Omental fat pad (tissue), 3 donors: ENCODE measurements at regions not wholly inside any gene's neighbourhood (a gene's known extent, or its start where the extent isn't known, plus 50 kb on each side); places are given as distances from the start of the nearest gene placed in this dataset.
"Not testable (repeated sequence)": the region's sequence is repeated elsewhere in the genome, so short reads cannot be mapped to it uniquely, and the experiment has no call there.

ENCODE experiments used
- ATAC-seq: fragments of 150-250 bp; one replicate; pipeline ENCODE4 v1.9.1; 2016; ENCODE audit warnings: mild to moderate bottlenecking, moderate library complexity; ENCODE audit not compliant: low FRiP score
- DNase-seq: peaks from one replicate; pipeline ENCODE4 v3.0.0-alpha.2; 2019; ENCODE audit warnings: low spot score
- TF ChIP-seq, protein P1 (sequence below), 3 donors: fragments of 450-650 bp; IDR thresholded peaks; one replicate each; pipeline ENCODE4 v1.5.1; 2016 to 2017; ENCODE audit warnings: antibody characterized with exemption in 3 of 3, mild to moderate bottlenecking in 3 of 3, moderate library complexity in 2 of 3

DNA sequence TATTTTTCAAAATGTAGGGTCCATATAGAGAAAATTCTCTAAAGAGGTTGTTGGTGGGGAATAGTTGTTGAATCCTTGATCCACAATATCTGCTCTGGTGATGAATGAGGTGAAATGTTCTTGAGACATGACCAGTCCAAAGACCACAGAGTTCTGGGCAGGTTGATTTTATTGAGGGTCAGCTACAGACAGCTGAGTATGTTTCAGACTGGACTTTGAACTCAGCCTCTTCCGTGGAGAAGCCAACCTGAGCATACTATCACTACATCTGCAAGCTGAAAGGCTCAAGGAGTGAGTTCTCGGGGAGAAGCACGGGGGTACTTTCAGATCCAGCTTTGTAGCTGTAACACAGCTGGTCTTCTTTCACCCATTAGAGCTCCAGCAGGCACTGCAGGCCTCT, 168.4 kb upstream of the NPY2R start:
- no peak for ATAC-seq
- TF ChIP-seq, protein P1, sequence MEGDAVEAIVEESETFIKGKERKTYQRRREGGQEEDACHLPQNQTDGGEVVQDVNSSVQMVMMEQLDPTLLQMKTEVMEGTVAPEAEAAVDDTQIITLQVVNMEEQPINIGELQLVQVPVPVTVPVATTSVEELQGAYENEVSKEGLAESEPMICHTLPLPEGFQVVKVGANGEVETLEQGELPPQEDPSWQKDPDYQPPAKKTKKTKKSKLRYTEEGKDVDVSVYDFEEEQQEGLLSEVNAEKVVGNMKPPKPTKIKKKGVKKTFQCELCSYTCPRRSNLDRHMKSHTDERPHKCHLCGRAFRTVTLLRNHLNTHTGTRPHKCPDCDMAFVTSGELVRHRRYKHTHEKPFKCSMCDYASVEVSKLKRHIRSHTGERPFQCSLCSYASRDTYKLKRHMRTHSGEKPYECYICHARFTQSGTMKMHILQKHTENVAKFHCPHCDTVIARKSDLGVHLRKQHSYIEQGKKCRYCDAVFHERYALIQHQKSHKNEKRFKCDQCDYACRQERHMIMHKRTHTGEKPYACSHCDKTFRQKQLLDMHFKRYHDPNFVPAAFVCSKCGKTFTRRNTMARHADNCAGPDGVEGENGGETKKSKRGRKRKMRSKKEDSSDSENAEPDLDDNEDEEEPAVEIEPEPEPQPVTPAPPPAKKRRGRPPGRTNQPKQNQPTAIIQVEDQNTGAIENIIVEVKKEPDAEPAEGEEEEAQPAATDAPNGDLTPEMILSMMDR (IDR thresholded peaks at IDR 0.05): no peak
- no peak for DNase-seq

DNA sequence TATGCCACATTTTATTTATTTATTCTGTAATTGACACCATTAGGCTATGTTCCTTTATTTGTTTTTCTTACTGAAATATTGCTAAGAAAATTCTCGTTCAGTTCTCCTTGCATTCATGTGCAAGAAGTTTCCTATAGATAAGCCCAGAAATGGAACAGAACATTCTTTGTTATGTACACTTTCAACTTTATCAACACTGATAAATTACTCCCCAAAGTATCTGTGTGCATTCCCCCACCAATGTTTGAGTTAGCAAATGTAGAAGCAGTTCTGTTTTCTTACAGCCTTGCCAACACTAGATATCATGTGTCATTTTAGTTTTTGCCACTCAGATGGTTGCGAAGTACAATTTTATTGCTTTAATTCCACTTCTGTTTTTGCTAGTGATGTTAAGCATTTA, 166.4 kb upstream of the NPY2R start:
- DNase-seq (no peak), ATAC-seq (no peak)
- TF ChIP-seq, protein P1 (IDR thresholded peaks at IDR 0.05): no peak

DNA sequence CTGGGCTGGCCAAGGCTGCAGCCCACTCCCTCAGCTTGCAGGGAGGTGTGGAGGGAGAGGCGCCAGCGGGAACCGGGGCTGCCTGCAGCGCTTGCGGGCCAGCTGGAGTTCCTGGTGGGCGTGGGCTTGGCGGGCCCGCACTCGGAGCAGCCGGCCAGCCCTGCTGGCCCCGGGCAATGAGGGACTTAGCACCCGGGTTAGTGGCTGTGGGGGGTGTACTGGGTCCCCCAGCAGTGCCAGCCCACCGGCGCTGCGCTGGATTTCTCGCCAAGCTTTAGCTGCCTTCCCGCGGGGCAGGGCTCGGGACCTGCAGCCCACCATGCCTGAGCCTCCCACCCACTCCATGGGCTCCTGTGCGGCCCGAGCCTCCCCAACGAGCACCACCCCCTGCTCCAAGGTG, 164.2 kb upstream of the NPY2R start:
- not testable (repeated sequence) for DNase-seq, ATAC-seq

DNA sequence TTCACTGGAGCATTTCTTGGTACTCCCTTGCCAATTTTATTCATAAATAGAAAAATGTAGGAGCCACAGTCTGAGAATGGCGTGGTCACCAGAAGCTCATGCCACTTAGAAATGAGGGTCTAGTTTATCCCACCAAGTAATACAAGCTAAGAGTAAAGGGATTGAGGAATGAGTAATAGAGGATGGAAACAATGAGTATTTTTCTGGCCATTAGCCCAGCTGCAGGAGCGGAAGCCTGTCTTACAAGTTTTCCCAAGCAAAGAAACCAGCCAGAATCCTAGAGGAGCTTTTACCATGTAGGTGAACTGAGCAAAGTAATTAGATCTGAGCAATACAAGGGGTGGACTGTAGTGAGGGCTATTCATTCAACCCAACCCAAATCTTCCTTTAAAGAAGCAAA, 160.7 kb upstream of the NPY2R start:
- TF ChIP-seq, protein P1 (IDR thresholded peaks at IDR 0.05): no peak
- ATAC-seq: no peak
- DNase-seq: no peak

DNA sequence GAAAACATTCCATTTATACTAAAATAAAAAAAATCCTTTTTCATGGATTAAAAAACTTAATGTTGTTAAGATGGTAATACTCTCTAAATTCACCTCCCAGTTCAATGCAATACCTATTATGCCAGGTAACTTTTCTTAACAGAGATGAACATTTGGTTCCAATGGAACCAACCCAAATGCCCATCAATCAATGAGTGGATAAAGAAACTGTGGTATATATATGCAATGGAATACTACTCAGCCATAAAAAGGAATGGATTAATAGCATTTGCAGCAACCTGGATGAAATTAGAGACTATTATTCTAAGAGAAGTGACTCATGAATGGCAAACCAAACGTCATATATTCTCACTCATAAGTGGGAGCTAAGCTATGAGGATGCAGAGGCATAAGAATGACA, 154.4 kb upstream of the NPY2R start:
- DNase-seq, ATAC-seq: not testable (repeated sequence)

DNA sequence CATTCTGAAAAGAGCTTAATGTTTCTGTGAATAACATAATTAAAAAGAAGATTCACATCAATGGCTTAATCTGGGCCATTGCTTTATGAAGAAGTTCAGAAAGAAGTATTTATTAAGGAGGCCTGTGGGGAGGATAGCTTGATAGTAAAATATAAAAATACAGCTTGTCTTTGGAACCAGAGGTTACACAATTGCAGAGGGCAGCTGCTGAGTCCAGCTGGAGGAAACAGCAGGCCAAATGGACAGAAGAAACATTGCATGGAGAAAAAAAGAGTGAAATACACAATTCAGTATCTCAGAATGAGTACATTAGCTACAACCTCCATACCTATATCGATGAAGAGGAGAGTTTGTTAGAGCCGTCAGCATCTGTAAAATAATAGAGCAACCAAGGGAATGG, 148.0 kb upstream of the NPY2R start:
- ATAC-seq (no peak), DNase-seq (no peak)
- TF ChIP-seq, protein P1 (IDR thresholded peaks at IDR 0.05): no peak

DNA sequence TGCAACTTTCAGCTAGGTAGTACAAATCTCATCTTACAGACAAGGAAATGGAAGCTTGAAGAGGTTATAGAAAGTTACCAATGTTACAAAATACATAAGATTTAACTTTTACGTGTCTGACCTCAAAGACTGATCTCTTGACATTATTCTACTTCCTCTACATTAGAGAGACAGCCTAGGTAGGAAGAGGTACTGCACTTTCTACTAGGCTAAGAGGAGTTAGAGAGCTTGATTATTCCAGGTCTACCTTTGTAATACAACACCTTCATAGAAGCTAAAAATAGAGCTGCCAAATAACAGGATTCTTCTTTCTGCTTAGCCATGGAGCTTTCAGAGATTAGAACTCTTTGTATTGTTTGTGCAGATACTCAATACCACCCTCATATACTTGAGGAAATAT, 147.6 kb upstream of the NPY2R start:
- TF ChIP-seq, protein P1 (IDR thresholded peaks at IDR 0.05): no peak
- no peak for DNase-seq
- ATAC-seq: no peak

DNA sequence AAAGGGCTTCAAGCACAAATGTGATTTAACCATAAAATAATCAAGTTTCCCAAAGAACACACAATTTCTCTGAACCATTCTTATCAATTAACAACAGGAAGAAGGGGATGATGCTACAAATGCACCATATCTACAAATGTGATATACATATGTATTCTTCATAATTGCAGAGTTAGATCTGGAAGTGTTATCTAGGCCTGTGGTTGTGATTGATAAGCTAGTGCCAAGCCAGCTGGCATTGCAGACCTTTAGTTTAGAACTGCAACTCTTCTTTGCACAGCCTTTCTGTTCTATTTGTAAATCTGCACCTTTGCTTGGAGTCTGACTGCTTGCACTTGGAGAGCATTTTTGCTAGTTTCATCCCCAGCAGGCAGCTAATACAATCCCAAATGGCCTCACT, 145.5 kb upstream of the NPY2R start:
- TF ChIP-seq, protein P1 (IDR thresholded peaks at IDR 0.05): no peak
- DNase-seq: no peak
- no peak for ATAC-seq

DNA sequence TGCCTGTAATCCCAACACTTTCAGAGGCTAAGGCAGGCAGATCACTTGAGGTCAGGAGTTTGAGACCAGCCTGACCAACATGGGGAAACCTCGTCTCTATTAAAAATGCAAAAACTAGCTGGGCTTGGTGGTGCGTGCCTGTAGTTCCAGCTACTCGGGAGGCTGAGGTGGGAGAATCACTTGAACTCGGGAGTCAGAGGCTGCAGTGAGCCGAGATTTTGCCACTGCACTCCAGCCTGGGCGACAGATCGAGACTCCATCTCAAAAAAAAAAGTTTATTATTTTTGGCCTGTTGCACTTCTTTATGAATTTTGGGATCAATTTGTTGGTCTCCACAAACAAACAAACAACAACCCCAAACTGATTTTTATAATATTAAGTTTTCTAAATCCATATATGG, 143.5 kb upstream of the NPY2R start:
- not testable (repeated sequence) for DNase-seq, ATAC-seq
